GM21717 (cell line): ENCODE measurements at regions not wholly inside any gene's neighbourhood (a gene's known extent, or its start where the extent isn't known, plus 50 kb on each side); places are given as distances from the start of the nearest gene placed in this dataset.

Experiments
- ATAC-seq: cut with Tn5 transposase; IDR thresholded peaks from one replicate; pipeline ENCODE4 v1.9.1; 2021; ENCODE audit warnings: mild to moderate bottlenecking, moderate library complexity; ENCODE audit not compliant: unreplicated experiment

DNA sequence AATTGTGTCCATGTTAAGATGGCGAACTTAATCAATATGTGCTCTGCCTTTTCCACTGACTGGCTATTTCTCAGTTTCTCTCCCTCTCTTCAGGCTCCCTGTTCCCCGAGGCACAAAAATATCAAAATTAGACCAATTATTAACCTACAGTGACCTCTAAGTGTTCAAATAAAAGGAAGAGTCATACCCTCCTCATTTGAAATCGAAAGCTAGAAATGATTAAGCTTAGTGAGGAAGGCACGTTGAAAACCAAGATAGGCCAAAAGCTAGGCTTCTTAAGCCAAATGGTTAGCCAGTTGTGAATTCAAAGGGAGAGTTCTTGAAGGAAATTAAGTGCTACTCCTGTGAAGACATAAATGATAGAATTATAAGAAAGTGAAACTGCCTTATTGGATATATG is 81.1 kb upstream of the MBL2 start:
- ATAC-seq = peak; percentile 74

DNA sequence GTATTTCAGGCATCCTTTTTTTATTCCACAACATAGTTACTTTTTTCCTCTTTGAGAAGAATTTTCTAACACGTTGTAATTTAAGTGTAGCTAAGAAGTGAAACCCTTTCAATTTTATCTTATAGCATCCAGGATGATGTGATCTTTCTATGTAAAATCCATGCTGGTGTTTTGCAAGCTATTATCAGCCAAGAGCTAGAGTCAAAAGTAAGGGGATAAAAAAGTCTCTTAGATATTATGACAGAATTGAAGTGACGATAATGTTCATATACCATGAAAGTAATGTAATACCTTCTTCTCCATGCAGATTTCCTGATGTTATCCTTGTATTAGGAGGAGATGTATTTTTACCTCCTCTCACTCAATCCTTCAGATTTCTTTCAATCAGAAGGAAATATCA is 64.2 kb upstream of the MBL2 start:
- no peak for ATAC-seq
